NCI-H2081 treated with DMSO at 0.1 percent for 48 hours (cell line): ENCODE measurements at regions not wholly inside any gene's neighbourhood (a gene's known extent, or its start where the extent isn't known, plus 50 kb on each side); places are given as distances from the start of the nearest gene placed in this dataset.

Source experiments
- DNase-seq: peaks from one replicate; lab custom pipeline; 2025; lab: John Stamatoyannopoulos, UW

- DNase-seq = no peak
These were observed 185.1 kb downstream of the CLIC5 start for GRCh38 chr6:45830441-45831139.

- no peak for DNase-seq
These were observed 185.8 kb downstream of the CLIC5 start for GRCh38 chr6:45829873-45830272.

- DNase-seq = no peak
These were observed 187.6 kb downstream of the CLIC5 start for GRCh38 chr6:45827952-45828530.

GRCh38 chr6:45822873-45823272, 192.8 kb downstream of the CLIC5 start:
- no peak for DNase-seq

- no peak for DNase-seq
These were observed 193.3 kb downstream of the CLIC5 start for GRCh38 chr6:45822246-45822812.

GRCh38 chr6:45818655-45819054, 197.0 kb downstream of the CLIC5 start:
- DNase-seq = no peak

- no peak for DNase-seq
These were observed 198.9 kb downstream of the CLIC5 start for GRCh38 chr6:45816674-45817297.

- no peak for DNase-seq
These were observed 200.1 kb downstream of the CLIC5 start for GRCh38 chr6:45815466-45816125.

- DNase-seq = no peak
These were observed 200.9 kb downstream of the CLIC5 start for GRCh38 chr6:45814772-45815171.

- DNase-seq = no peak
These were observed 201.7 kb downstream of the CLIC5 start for GRCh38 chr6:45813943-45814342.

- no peak for DNase-seq
These were observed 202.7 kb downstream of the CLIC5 start for GRCh38 chr6:45812922-45813321.

- DNase-seq = no peak
These were observed 206.7 kb downstream of the CLIC5 start for GRCh38 chr6:45808917-45809316.

- DNase-seq = no peak
These were observed 207.5 kb downstream of the CLIC5 start for GRCh38 chr6:45808042-45808645.

GRCh38 chr6:45807311-45808041, 208.2 kb downstream of the CLIC5 start:
- no peak for DNase-seq

- no peak for DNase-seq
These were observed 209.5 kb downstream of the CLIC5 start for GRCh38 chr6:45806172-45806571.

- DNase-seq = no peak
These were observed 212.6 kb downstream of the CLIC5 start for GRCh38 chr6:45803071-45803470.

- DNase-seq = no peak
These were observed 214.0 kb downstream of the CLIC5 start for GRCh38 chr6:45801471-45802289.

GRCh38 chr6:45800911-45801310, 214.7 kb downstream of the CLIC5 start:
- DNase-seq = no peak

- no peak for DNase-seq
These were observed 220.0 kb downstream of the CLIC5 start for GRCh38 chr6:45795678-45796077.

- no peak for DNase-seq
These were observed 221.2 kb downstream of the CLIC5 start for GRCh38 chr6:45794465-45794864.
